Activated T-cell treated with anti-CD3 and anti-CD28 coated beads for 1 hour (primary cell): ENCODE measurements at regions not wholly inside any gene's neighbourhood (a gene's known extent, or its start where the extent isn't known, plus 50 kb on each side); places are given as distances from the start of the nearest gene placed in this dataset.

Source experiments
- DNase-seq: peaks from one replicate; pipeline ENCODE4 v3.0.0-alpha.2; 2020; ENCODE audit warnings: low read depth

- DNase-seq, result no peak
These were observed 95.2 kb downstream of the PDGFA start for GRCh38 chr7:424301-424935.

GRCh38 chr7:424961-425793, 94.5 kb downstream of the PDGFA start:
- no peak for DNase-seq

- no peak for DNase-seq
These were observed 93.9 kb downstream of the PDGFA start for GRCh38 chr7:425794-426188.

- DNase-seq, result no peak
These were observed 93.1 kb downstream of the PDGFA start for GRCh38 chr7:426510-426909.

GRCh38 chr7:427506-428103, 92.0 kb downstream of the PDGFA start:
- no peak for DNase-seq

GRCh38 chr7:428387-428786, 91.3 kb downstream of the PDGFA start:
- no peak for DNase-seq

GRCh38 chr7:428927-429827, 90.5 kb downstream of the PDGFA start:
- DNase-seq, result no peak

GRCh38 chr7:429828-430180, 89.8 kb downstream of the PDGFA start:
- DNase-seq, result no peak

GRCh38 chr7:431041-431440, 88.6 kb downstream of the PDGFA start:
- no peak for DNase-seq

- DNase-seq, result no peak
These were observed 88.0 kb downstream of the PDGFA start for GRCh38 chr7:431658-432111.

GRCh38 chr7:432256-432655, 87.4 kb downstream of the PDGFA start:
- DNase-seq, result no peak

GRCh38 chr7:432933-433332, 86.7 kb downstream of the PDGFA start:
- DNase-seq, result no peak

GRCh38 chr7:433558-433957, 86.1 kb downstream of the PDGFA start:
- no peak for DNase-seq

- no peak for DNase-seq
These were observed 84.6 kb downstream of the PDGFA start for GRCh38 chr7:434891-435629.

GRCh38 chr7:435630-436366, 83.8 kb downstream of the PDGFA start:
- DNase-seq, result no peak

- DNase-seq, result no peak
These were observed 83.1 kb downstream of the PDGFA start for GRCh38 chr7:436367-437128.

- no peak for DNase-seq
These were observed 82.1 kb downstream of the PDGFA start for GRCh38 chr7:437329-438251.

- DNase-seq, result no peak
These were observed 81.3 kb downstream of the PDGFA start for GRCh38 chr7:438361-438760.

- DNase-seq, result no peak
These were observed 80.7 kb downstream of the PDGFA start for GRCh38 chr7:438916-439315.
